Hypothalamus (tissue), 51 donors: ENCODE measurements at regions not wholly inside any gene's neighbourhood (a gene's known extent, or its start where the extent isn't known, plus 50 kb on each side); places are given as distances from the start of the nearest gene placed in this dataset.
"Not testable (repeated sequence)": the region's sequence is repeated elsewhere in the genome, so short reads cannot be mapped to it uniquely, and the experiment has no call there.

Experiments used
- DNase-seq, 51 donors: peaks; one replicate each; lab custom pipeline; 2025; lab: John Stamatoyannopoulos, UW

- DNase-seq: no peak
Measured at GRCh38 chr6:26226579-26226967, 138.4 kb upstream of the BTN3A2 start.

- no peak for DNase-seq
Measured at GRCh38 chr6:26230351-26230750, 134.6 kb upstream of the BTN3A2 start.

GRCh38 chr6:26231006-26231587 lies 133.9 kb upstream of the BTN3A2 start:
- DNase-seq: no peak

GRCh38 chr6:26232306-26232939 lies 132.6 kb upstream of the BTN3A2 start:
- no peak for DNase-seq

- no peak for DNase-seq
Measured at GRCh38 chr6:26232940-26233648, 131.9 kb upstream of the BTN3A2 start.

- DNase-seq: peak in 1 of 51 donors; percentile 3
Measured at GRCh38 chr6:26233649-26234420, 131.2 kb upstream of the BTN3A2 start.

- peak in 6 of 51 donors; percentile 1 to 21 (median 10) for DNase-seq
Measured at GRCh38 chr6:26234421-26235301, 130.3 kb upstream of the BTN3A2 start.

- no peak for DNase-seq
Measured at GRCh38 chr6:26235302-26235670, 129.7 kb upstream of the BTN3A2 start.

- not testable (repeated sequence) for DNase-seq
Measured at GRCh38 chr6:26239415-26239814, 125.6 kb upstream of the BTN3A2 start.

GRCh38 chr6:26240157-26241032 lies 124.6 kb upstream of the BTN3A2 start:
- DNase-seq: peak in 7 of 51 donors; percentile 8 to 36 (median 21)

GRCh38 chr6:26241033-26241895 lies 123.7 kb upstream of the BTN3A2 start:
- DNase-seq: no peak

- DNase-seq: no peak
Measured at GRCh38 chr6:26243132-26243531, 121.9 kb upstream of the BTN3A2 start.

- no peak for DNase-seq
Measured at GRCh38 chr6:26243752-26244151, 121.2 kb upstream of the BTN3A2 start.

- no peak for DNase-seq
Measured at GRCh38 chr6:26246058-26246457, 118.9 kb upstream of the BTN3A2 start.

GRCh38 chr6:26246553-26246952 lies 118.4 kb upstream of the BTN3A2 start:
- no peak for DNase-seq

GRCh38 chr6:26249707-26249956 lies 115.4 kb upstream of the BTN3A2 start:
- DNase-seq: peak in 1 of 51 donors; percentile 19

- DNase-seq: peak in 4 of 51 donors; percentile 7 to 19 (median 8)
Measured at GRCh38 chr6:26249957-26250697, 114.9 kb upstream of the BTN3A2 start.

- no peak for DNase-seq
Measured at GRCh38 chr6:26250698-26251044, 114.3 kb upstream of the BTN3A2 start.
